ENCODE measurements at regions not wholly inside any gene's neighbourhood (a gene's known extent, or its start where the extent isn't known, plus 50 kb on each side); places are given as distances from the start of the nearest gene placed in this dataset.

DNA sequence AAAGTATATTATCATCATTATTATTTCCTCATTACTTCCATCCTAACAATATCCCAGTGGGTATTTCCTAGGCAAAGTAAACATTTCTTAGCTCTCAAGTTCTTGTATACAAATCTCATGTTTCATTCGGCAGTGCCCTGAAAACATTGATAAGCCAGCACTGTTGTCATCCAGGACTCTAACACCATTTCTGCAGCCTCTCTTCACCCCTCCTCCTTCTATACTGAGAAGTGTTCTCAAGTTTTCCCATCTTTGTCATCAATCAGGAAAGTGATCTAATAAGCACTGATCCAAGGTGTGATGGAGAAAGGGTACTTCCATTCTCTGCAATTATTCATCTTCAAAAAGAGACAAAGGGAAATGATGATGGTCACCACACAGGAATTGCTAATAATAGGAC, 168.4 kb upstream of the CCDC54 start:
- Histone ChIP-seq H3K4me1 (ENCODE audit: control insufficient read depth, insufficient read depth, low read length) (peaks cover 9% of the 10 kb centered on the region; the same call in 1 of the 2 replicates), H3K27me3 (ENCODE audit: control insufficient read depth, insufficient read depth, low read length) (no peaks in the 10 kb centered on the region), H3K27ac (ENCODE audit: low read depth, low read length) (no peak overlapping the region), H3K9me3 (ENCODE audit: control insufficient read depth, insufficient read depth, low read depth, low read length) (no peaks in the 10 kb centered on the region), H3K4me3 (ENCODE audit: low read depth, low read length) (no peak overlapping the region), H3K36me3 (ENCODE audit: control insufficient read depth, insufficient read depth, low read length) (no peaks in the 10 kb centered on the region), H3K9ac (ENCODE audit: low read length) (no peak overlapping the region)

- Histone ChIP-seq H3K4me3 (ENCODE audit: low read depth, low read length) (no peak overlapping the region), H3K9ac (ENCODE audit: low read length) (no peak overlapping the region), H3K27me3 (ENCODE audit: control insufficient read depth, insufficient read depth, low read length) (no peaks in the 10 kb centered on the region), H3K27ac (ENCODE audit: low read depth, low read length) (no peak overlapping the region), H3K36me3 (ENCODE audit: control insufficient read depth, insufficient read depth, low read length) (no peaks in the 10 kb centered on the region), H3K9me3 (ENCODE audit: control insufficient read depth, insufficient read depth, low read depth, low read length) (no peaks in the 10 kb centered on the region), H3K4me1 (ENCODE audit: control insufficient read depth, insufficient read depth, low read length) (peaks cover 9% of the 10 kb centered on the region; the same call in 1 of the 2 replicates)
Observed at GRCh38 chr3:107209302-107209990, 167.8 kb upstream of the CCDC54 start.

- Histone ChIP-seq H3K4me3 (ENCODE audit: low read depth, low read length) (no peak overlapping the region), H3K36me3 (ENCODE audit: control insufficient read depth, insufficient read depth, low read length) (no peaks in the 10 kb centered on the region), H3K9ac (ENCODE audit: low read length) (no peak overlapping the region), H3K27ac (ENCODE audit: low read depth, low read length) (no peak overlapping the region), H3K9me3 (ENCODE audit: control insufficient read depth, insufficient read depth, low read depth, low read length) (no peaks in the 10 kb centered on the region), H3K27me3 (ENCODE audit: control insufficient read depth, insufficient read depth, low read length) (no peaks in the 10 kb centered on the region), H3K4me1 (ENCODE audit: control insufficient read depth, insufficient read depth, low read length) (peaks cover 9% of the 10 kb centered on the region; the same call in 1 of the 2 replicates)
Observed at GRCh38 chr3:107211608-107212007, 165.6 kb upstream of the CCDC54 start.

GRCh38 chr3:107212618-107213017, 164.6 kb upstream of the CCDC54 start:
- no peaks in the 10 kb centered on the region for H3K36me3 ChIP-seq (ENCODE audit: control insufficient read depth, insufficient read depth, low read length)
- no peak overlapping the region for H3K9ac ChIP-seq (ENCODE audit: low read length)
- H3K9me3 ChIP-seq (ENCODE audit: control insufficient read depth, insufficient read depth, low read depth, low read length), result no peaks in the 10 kb centered on the region
- no peak overlapping the region for H3K27ac ChIP-seq (ENCODE audit: low read depth, low read length)
- H3K27me3 ChIP-seq (ENCODE audit: control insufficient read depth, insufficient read depth, low read length), result no peaks in the 10 kb centered on the region
- H3K4me1 ChIP-seq (ENCODE audit: control insufficient read depth, insufficient read depth, low read length), result peaks cover 9% of the 10 kb centered on the region; the same call in 1 of the 2 replicates
- H3K4me3 ChIP-seq (ENCODE audit: low read depth, low read length), result no peak overlapping the region

DNA sequence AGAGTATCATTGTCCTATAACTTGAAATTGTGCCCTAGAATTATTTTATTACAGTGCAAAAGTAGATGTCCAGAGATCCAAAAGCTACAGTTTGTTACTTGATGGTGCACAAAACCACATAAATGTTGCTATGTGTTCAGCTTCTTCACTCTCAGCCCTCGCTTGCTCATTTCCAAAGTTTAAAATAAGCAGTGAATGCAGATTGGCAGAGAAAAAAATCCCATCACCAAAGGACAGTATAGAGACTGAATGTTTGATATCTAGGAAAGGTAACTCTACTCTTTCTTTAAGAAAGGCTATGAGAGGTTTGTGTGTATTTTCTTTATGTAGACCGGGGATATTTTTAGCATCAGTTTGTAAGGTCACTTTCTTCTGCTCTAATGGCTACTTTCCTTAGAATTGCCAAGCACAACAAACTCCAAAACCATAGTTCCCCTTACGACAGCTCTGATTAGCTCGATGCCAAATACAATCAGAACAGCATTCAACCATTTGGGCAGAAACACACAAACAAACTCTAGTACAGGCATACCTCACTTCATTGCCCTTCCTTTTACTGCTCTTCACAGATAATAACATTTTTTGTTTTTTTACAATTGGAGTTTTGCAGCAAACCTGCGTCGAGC, 164.1 kb upstream of the CCDC54 start:
- no peaks in the 10 kb centered on the region for H3K27me3 ChIP-seq (ENCODE audit: control insufficient read depth, insufficient read depth, low read length)
- H3K9ac ChIP-seq (ENCODE audit: low read length), result no peak overlapping the region
- H3K9me3 ChIP-seq (ENCODE audit: control insufficient read depth, insufficient read depth, low read depth, low read length), result no peaks in the 10 kb centered on the region
- H3K4me3 ChIP-seq (ENCODE audit: low read depth, low read length), result no peak overlapping the region
- H3K4me1 ChIP-seq (ENCODE audit: control insufficient read depth, insufficient read depth, low read length), result peaks cover 3% of the 10 kb centered on the region; the same call in 1 of the 2 replicates
- no peak overlapping the region for H3K27ac ChIP-seq (ENCODE audit: low read depth, low read length)
- no peaks in the 10 kb centered on the region for H3K36me3 ChIP-seq (ENCODE audit: control insufficient read depth, insufficient read depth, low read length)

DNA sequence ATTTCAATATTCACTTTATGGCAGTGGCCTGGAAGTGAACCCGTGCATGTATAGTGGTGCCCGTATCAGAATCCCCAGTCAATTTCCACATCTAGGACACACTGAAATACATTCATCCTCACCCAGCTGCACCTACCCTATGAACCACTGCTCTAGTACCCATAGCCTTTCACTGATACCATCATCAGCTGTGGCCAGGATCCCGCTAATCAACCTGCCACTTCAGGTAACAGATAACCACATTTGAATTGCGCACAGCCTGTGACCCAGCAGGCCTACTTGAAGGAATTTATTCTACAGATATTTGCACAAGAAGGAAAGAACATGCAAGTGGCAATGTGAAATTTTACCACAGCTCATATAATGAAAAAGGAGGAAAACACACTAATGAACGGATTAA, 161.0 kb upstream of the CCDC54 start:
- no peak overlapping the region for H3K4me3 ChIP-seq (ENCODE audit: low read depth, low read length)
- H3K9ac ChIP-seq (ENCODE audit: low read length), result no peak overlapping the region
- no peaks in the 10 kb centered on the region for H3K27me3 ChIP-seq (ENCODE audit: control insufficient read depth, insufficient read depth, low read length)
- no peaks in the 10 kb centered on the region for H3K4me1 ChIP-seq (ENCODE audit: control insufficient read depth, insufficient read depth, low read length)
- H3K9me3 ChIP-seq (ENCODE audit: control insufficient read depth, insufficient read depth, low read depth, low read length), result no peaks in the 10 kb centered on the region
- H3K27ac ChIP-seq (ENCODE audit: low read depth, low read length), result no peak overlapping the region
- no peaks in the 10 kb centered on the region for H3K36me3 ChIP-seq (ENCODE audit: control insufficient read depth, insufficient read depth, low read length)

DNA sequence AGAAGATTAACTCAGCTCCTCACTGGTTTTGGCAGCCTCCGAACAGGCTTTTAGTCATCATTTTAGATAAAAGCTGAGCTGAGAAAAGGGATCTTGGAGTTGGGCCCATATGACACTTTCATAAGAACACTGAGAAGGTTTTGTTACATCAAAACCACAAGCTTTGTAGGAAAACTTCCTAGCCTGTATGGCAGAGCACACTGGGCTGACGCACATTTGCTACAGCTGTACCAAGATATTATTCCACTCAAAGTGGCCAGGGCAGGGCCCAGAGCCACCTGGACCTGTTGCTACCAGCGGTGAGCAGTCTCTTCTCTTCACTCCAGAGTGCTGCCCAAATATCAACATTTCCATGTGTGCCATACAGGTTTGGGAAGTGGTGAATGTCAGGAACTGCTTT, 160.5 kb upstream of the CCDC54 start:
- no peak overlapping the region for H3K9ac ChIP-seq (ENCODE audit: low read length)
- no peaks in the 10 kb centered on the region for H3K9me3 ChIP-seq (ENCODE audit: control insufficient read depth, insufficient read depth, low read depth, low read length)
- H3K36me3 ChIP-seq (ENCODE audit: control insufficient read depth, insufficient read depth, low read length), result no peaks in the 10 kb centered on the region
- no peak overlapping the region for H3K27ac ChIP-seq (ENCODE audit: low read depth, low read length)
- H3K27me3 ChIP-seq (ENCODE audit: control insufficient read depth, insufficient read depth, low read length), result no peaks in the 10 kb centered on the region
- H3K4me3 ChIP-seq (ENCODE audit: low read depth, low read length), result no peak overlapping the region
- no peaks in the 10 kb centered on the region for H3K4me1 ChIP-seq (ENCODE audit: control insufficient read depth, insufficient read depth, low read length)

GRCh38 chr3:107217172-107217571, 160.1 kb upstream of the CCDC54 start:
- H3K9ac ChIP-seq (ENCODE audit: low read length), result no peak overlapping the region
- no peaks in the 10 kb centered on the region for H3K27me3 ChIP-seq (ENCODE audit: control insufficient read depth, insufficient read depth, low read length)
- H3K36me3 ChIP-seq (ENCODE audit: control insufficient read depth, insufficient read depth, low read length), result no peaks in the 10 kb centered on the region
- no peaks in the 10 kb centered on the region for H3K4me1 ChIP-seq (ENCODE audit: control insufficient read depth, insufficient read depth, low read length)
- no peak overlapping the region for H3K27ac ChIP-seq (ENCODE audit: low read depth, low read length)
- H3K4me3 ChIP-seq (ENCODE audit: low read depth, low read length), result no peak overlapping the region
- H3K9me3 ChIP-seq (ENCODE audit: control insufficient read depth, insufficient read depth, low read depth, low read length), result no peaks in the 10 kb centered on the region

DNA sequence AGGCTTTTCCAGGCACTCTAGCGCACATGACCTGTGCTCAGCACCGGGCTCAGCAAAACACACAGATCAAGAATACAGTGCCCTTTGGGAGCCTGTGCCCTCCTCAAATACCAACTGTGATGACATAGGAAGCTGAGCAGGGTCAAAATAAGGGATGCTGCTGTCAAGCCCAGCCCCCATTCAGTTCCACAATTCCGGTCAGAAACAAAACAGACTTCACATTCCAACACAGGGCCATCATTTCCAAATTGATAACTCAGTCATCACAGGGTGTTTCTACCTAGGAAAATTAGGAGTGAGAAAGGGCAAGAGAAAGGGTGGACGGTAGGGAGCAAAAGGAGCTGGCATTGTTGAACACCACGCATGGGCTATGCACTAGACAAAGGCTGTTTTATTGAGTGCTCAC, 158.4 kb upstream of the CCDC54 start:
- Histone ChIP-seq H3K9ac (ENCODE audit: low read length) (no peak overlapping the region), H3K4me1 (ENCODE audit: control insufficient read depth, insufficient read depth, low read length) (no peaks in the 10 kb centered on the region), H3K36me3 (ENCODE audit: control insufficient read depth, insufficient read depth, low read length) (no peaks in the 10 kb centered on the region), H3K9me3 (ENCODE audit: control insufficient read depth, insufficient read depth, low read depth, low read length) (no peaks in the 10 kb centered on the region), H3K27me3 (ENCODE audit: control insufficient read depth, insufficient read depth, low read length) (no peaks in the 10 kb centered on the region), H3K27ac (ENCODE audit: low read depth, low read length) (no peak overlapping the region), H3K4me3 (ENCODE audit: low read depth, low read length) (no peak overlapping the region)

DNA sequence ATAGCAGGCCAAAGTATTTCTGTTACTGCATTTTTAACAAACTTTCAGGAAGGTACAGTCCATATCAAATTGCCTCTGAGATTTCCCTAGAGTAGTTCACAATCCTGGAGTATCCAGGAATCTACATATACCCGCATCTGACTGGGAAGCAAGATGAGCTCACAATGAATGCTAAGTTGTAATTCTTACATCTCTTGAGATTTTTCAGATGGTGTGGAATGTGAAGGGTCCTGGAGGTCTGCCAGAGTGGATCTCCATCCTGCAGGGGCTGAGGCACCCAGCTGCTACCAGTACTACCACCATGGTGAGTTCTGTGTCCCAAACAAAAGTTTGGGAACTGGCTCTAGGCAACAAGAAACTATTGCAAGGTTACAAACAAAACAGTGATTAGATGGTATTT, 156.7 kb upstream of the CCDC54 start:
- Histone ChIP-seq H3K27ac (ENCODE audit: low read depth, low read length) (no peak overlapping the region), H3K9ac (ENCODE audit: low read length) (no peak overlapping the region), H3K9me3 (ENCODE audit: control insufficient read depth, insufficient read depth, low read depth, low read length) (no peaks in the 10 kb centered on the region), H3K4me3 (ENCODE audit: low read depth, low read length) (no peak overlapping the region), H3K36me3 (ENCODE audit: control insufficient read depth, insufficient read depth, low read length) (no peaks in the 10 kb centered on the region), H3K4me1 (ENCODE audit: control insufficient read depth, insufficient read depth, low read length) (no peaks in the 10 kb centered on the region), H3K27me3 (ENCODE audit: control insufficient read depth, insufficient read depth, low read length) (no peaks in the 10 kb centered on the region)

DNA sequence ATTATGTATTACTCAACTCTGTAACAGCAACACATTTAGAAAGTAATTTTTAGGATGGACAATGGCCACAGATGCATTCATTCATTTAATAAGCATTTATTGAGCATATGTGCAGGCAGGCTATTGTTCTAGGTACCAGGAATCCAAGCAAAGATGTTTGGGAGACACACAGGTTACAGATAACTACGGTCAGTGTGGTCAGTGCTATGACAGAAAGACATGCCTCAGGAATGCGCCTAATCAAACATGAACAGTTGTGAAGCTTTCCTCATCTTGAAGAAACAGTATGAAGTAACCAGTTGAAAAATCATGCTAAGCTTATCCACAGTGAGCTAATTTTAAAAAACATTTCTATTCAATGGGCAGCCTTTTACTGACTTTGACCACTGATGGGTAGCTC, 155.4 kb upstream of the CCDC54 start:
- Histone ChIP-seq H3K9me3 (ENCODE audit: control insufficient read depth, insufficient read depth, low read depth, low read length) (no peaks in the 10 kb centered on the region), H3K27me3 (ENCODE audit: control insufficient read depth, insufficient read depth, low read length) (no peaks in the 10 kb centered on the region), H3K4me3 (ENCODE audit: low read depth, low read length) (no peak overlapping the region), H3K4me1 (ENCODE audit: control insufficient read depth, insufficient read depth, low read length) (no peaks in the 10 kb centered on the region), H3K36me3 (ENCODE audit: control insufficient read depth, insufficient read depth, low read length) (no peaks in the 10 kb centered on the region), H3K9ac (ENCODE audit: low read length) (no peak overlapping the region), H3K27ac (ENCODE audit: low read depth, low read length) (no peak overlapping the region)

Data from HUES6 (cell line).